ENCODE measurements at regions not wholly inside any gene's neighbourhood (a gene's known extent, or its start where the extent isn't known, plus 50 kb on each side); places are given as distances from the start of the nearest gene placed in this dataset.

GRCh38 chr5:43873791-43874190 lies 270.8 kb downstream of the NNT start:
- no peak for TF ChIP-seq CTCF (IDR thresholded peaks at IDR 0.05; ENCODE audit: low read depth, low read length)
- H3K4me3 ChIP-seq (ENCODE audit: low read depth, low read length), result no peak overlapping the region

GRCh38 chr5:43859309-43859708 lies 256.3 kb downstream of the NNT start:
- ChIA-PET POLR2A (no interaction called here), CTCF (no interaction called here)
- no peaks in the 10 kb centered on the region for H3K9me3 ChIP-seq (ENCODE audit: control insufficient read depth, insufficient read depth, low read length)
- DNase-seq (ENCODE audit: low read depth, low spot score), result no peak
- no peak for TF ChIP-seq CTCF (IDR thresholded peaks at IDR 0.05; ENCODE audit: low read depth, low read length)
- H3K27me3 ChIP-seq (ENCODE audit: control insufficient read depth, insufficient read depth, low read length), result no peaks in the 10 kb centered on the region
- no peak overlapping the region for H3K4me3 ChIP-seq (ENCODE audit: low read depth, low read length)
- no peak overlapping the region for H3K27ac ChIP-seq (ENCODE audit: low read depth, low read length)

More at GRCh38 chr5:43873791-43874190, 270.8 kb downstream of the NNT start:
- ChIA-PET POLR2A (no interaction called here), CTCF (no interaction called here)
- no peaks in the 10 kb centered on the region for H3K9me3 ChIP-seq (ENCODE audit: control insufficient read depth, insufficient read depth, low read length)
- no peak for DNase-seq (ENCODE audit: low read depth, low spot score)
- H3K27ac ChIP-seq (ENCODE audit: low read depth, low read length), result no peak overlapping the region
- H3K27me3 ChIP-seq (ENCODE audit: control insufficient read depth, insufficient read depth, low read length), result no peaks in the 10 kb centered on the region

- CTCF ChIA-PET, result no interaction called here
Measured at GRCh38 chr5:43855452-43855851, 252.5 kb downstream of the NNT start.

GRCh38 chr5:43854697-43855292 lies 251.8 kb downstream of the NNT start:
- Histone ChIP-seq H3K9me3 (ENCODE audit: control insufficient read depth, insufficient read depth, low read length) (no peaks in the 10 kb centered on the region), H3K27me3 (ENCODE audit: control insufficient read depth, insufficient read depth, low read length) (no peaks in the 10 kb centered on the region), H3K4me3 (ENCODE audit: low read depth, low read length) (no peak overlapping the region), H3K27ac (ENCODE audit: low read depth, low read length) (no peak overlapping the region)
- ChIA-PET POLR2A (no interaction called here), CTCF (no interaction called here)
- no peak for TF ChIP-seq CTCF (IDR thresholded peaks at IDR 0.05; ENCODE audit: low read depth, low read length)
- no peak for DNase-seq (ENCODE audit: low read depth, low spot score)

More at GRCh38 chr5:43855452-43855851, 252.5 kb downstream of the NNT start:
- TF ChIP-seq CTCF (IDR thresholded peaks at IDR 0.05; ENCODE audit: low read depth, low read length), result no peak
- no peaks in the 10 kb centered on the region for H3K9me3 ChIP-seq (ENCODE audit: control insufficient read depth, insufficient read depth, low read length)
- H3K4me3 ChIP-seq (ENCODE audit: low read depth, low read length), result no peak overlapping the region
- DNase-seq (ENCODE audit: low read depth, low spot score), result no peak
- no peak overlapping the region for H3K27ac ChIP-seq (ENCODE audit: low read depth, low read length)
- H3K27me3 ChIP-seq (ENCODE audit: control insufficient read depth, insufficient read depth, low read length), result no peaks in the 10 kb centered on the region
- POLR2A ChIA-PET, result no interaction called here

GRCh38 chr5:43852279-43852678 lies 249.3 kb downstream of the NNT start:
- no peak for TF ChIP-seq CTCF (IDR thresholded peaks at IDR 0.05; ENCODE audit: low read depth, low read length)
- Histone ChIP-seq H3K4me3 (ENCODE audit: low read depth, low read length) (no peak overlapping the region), H3K9me3 (ENCODE audit: control insufficient read depth, insufficient read depth, low read length) (no peaks in the 10 kb centered on the region), H3K27me3 (ENCODE audit: control insufficient read depth, insufficient read depth, low read length) (no peaks in the 10 kb centered on the region), H3K27ac (ENCODE audit: low read depth, low read length) (no peak overlapping the region)
- DNase-seq (ENCODE audit: low read depth, low spot score), result no peak
- POLR2A ChIA-PET, result no interaction called here
- CTCF ChIA-PET, result no interaction called here
